C1 segment of cervical spinal cord (tissue), 14 donors: ENCODE measurements at regions not wholly inside any gene's neighbourhood (a gene's known extent, or its start where the extent isn't known, plus 50 kb on each side); places are given as distances from the start of the nearest gene placed in this dataset.
"Not testable (repeated sequence)": the region's sequence is repeated elsewhere in the genome, so short reads cannot be mapped to it uniquely, and the experiment has no call there.

ENCODE experiments used
- DNase-seq, 14 donors: peaks; one replicate each; lab custom pipeline; 2025; lab: John Stamatoyannopoulos, UW

DNA sequence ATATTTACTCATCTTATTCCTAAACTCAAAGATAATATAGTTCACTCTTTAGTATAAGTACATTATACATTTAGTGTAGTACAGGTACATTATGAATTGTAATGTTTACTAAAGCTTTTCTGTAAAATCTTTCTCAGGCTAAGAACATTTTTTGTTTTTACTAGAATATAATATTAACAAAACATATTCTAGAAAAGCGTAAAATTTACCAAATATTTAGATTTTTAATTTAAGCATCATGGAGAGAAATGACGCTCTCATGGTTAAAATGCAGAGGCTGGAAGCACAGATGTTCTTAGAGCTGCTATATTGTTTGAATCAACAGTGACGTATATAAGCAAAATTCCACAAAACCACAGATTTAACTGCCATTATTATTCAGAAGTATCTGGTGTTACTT, 54.7 kb upstream of the NBPF15 start:
- not testable (repeated sequence) for DNase-seq

DNA sequence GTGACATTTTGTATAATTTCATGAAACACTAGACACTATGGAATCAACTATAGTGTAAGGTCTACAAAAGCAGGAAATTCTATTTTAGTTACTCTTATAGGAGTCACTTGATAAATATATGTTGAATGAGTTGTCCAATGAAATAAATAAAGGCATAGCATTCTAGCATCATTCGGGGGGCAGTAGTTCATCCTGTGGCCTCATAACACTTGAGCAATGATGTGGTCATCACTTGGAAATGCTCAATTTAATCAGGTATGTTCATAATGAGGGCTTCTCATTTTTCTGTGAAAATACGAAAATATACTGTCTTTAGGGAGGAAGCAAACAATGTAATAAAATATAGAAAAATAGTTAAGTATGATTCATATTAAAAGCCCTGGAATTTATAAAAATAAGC, 55.4 kb upstream of the NBPF15 start:
- not testable (repeated sequence) for DNase-seq

DNA sequence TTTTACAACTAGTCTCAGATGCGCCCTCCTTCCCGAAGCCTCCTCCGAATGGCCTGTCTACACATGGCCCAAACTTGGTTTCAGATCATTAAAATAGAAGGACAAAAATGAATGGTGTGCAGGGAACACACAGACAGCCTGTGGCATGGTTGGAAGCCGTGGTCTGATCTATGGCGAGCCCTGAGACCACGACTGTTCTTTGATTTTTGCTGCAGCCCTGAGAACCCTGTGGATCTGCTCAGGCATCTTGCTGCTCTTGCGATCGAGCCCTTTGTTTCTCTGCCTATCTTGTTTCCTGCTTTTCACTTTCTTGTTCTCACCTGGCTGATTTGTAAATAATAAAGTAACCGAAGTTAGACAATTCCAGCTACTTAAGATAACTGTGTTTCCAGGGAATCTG, 57.0 kb upstream of the NBPF15 start:
- DNase-seq: not testable (repeated sequence)

DNA sequence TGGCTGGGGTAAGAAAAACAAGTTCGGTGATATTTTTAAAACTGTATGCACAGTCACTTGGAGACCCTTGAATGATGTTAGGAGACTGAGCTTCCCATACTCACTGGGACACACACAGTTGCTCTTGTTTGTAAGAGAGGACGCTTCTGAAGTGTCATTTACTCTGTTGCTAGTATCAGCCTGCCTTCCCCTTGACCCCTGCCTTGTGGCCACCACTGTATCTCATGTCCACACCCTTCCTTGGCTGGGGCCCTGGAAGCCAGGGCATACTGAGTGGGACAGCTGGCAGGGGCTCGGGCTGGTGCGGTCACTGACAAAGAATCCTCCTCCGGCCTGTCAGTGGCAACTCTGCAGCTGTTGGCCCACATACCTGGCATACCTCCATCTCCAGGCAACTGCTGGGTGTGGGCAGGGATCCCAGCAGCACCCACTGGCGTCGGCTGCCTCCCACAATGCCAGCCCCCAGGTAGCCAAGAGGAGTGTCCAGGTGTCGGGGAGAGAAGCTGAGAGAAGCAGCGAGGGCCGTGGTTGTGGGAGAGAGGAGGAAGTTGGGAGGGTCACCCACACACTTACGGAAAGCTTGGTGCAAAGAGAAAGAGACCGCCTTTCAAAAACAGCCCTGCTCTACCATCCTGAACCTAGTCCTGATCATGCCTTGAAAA, 58.2 kb upstream of the NBPF15 start:
- DNase-seq: not testable (repeated sequence)

DNA sequence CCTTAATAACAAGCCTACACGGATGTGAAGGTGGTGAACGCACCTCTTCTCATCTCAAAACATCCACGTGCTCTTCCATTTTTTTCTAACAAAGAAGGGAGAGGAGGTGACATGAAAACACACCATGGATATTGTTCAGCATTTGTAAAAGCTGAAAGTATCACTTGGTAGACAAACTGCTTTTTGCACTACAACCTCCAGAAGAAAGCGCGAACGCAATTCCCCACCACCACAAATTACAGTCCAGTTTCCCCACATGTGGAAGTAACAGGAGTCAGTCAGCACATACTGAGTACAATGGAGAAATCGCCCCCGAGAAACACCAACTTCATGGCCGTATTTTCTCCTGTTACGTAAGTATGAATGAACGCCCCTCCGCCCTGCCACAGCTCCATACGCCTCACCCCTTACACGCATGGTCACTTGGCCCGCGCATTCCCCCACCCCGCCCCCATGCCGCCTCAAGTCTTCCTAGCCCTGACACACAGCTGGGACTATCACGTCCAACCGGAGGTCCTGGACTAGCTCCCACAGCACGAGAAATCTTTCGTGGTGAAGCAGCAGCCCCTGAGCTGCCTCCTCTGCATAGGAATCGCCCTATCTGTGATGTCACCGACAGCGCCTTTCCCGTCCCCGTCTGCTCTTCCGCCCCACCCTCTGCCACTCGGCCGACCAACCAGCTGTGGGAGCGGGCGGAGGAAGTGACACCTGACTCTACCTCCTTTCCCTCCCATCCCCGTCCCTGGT, 62.4 kb upstream of the NBPF15 start:
- DNase-seq: peak in 12 of 14 donors; percentile 4 to 91 (median 40)

DNA sequence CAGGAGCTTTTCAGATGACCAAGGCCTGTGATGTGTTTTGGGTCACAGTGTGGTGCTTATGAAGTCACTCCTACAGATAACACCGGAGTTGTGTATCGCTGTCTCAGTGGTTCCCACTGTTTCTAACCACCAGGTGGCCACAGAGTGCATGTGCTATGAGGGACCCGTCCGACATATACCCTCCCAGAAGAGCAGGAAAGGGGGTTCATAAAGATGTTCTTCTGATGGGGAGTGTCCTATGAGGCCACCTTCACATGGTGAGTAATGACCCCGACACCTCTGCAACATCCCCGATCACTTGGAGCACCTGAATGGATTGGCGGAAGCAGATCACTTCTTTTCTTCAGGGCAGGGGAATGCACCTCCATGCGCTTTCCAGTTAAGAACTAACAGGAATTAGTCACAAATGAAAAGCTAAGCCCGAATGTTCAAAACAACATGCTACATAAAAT, 60.5 kb upstream of the PPIAL4F start:
- not testable (repeated sequence) for DNase-seq

DNA sequence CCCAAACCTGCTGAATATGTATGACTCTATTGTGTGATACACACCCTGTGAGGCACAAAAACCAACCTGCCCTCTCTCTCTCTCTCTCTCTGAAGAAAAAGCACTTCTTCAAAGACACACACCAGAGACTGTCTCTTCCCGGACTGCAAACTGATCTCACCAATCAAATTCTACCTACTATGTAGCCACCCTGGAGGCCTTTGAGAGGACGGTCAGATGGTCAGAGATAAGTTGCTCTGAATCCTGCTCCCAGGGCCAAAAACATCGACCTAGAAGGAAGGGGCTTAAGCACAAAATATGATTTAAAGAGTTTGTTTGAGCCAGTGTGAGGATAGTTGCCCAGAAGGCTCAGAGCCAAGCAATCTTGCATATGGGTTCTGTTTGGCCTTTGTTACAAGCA, 59.2 kb upstream of the PPIAL4F start:
- DNase-seq: not testable (repeated sequence)

DNA sequence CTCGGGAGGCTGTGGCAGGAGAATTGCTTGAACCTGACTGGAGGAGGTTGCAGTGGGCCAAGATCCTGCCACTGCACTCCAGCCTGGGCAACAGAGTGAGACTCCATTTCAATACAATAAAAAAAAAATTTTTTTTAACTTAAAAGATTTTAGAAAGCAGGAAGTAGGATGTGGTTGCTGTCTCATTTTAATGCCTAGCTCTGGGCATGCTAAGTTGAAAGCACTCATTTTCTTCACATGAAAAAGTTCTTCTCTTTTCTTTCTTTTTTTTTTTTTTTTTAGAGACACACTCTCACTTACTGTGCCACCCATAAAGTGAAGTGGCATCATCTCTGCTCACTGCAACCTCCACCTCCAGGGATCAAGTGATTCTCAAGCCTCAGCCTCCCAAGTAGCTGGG, 58.4 kb upstream of the PPIAL4F start:
- DNase-seq: not testable (repeated sequence)

DNA sequence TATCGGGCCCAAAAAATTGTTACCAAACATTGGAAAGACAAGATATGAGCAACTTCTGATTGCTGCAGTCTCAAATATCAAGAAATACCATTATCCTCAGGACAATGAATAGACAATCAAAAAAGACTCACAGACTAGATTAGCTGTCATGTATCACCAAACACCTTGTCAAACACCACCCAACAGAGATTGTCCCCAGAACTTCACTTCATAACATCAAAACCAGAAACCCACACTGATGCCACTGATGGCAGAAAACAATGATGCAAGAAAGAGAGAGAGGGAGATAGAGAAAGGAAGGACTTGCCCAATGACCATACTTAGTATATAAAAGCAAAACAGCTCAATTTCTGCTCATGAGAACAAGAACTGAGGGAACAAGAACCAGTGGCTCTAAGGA, 56.0 kb upstream of the PPIAL4F start:
- not testable (repeated sequence) for DNase-seq

DNA sequence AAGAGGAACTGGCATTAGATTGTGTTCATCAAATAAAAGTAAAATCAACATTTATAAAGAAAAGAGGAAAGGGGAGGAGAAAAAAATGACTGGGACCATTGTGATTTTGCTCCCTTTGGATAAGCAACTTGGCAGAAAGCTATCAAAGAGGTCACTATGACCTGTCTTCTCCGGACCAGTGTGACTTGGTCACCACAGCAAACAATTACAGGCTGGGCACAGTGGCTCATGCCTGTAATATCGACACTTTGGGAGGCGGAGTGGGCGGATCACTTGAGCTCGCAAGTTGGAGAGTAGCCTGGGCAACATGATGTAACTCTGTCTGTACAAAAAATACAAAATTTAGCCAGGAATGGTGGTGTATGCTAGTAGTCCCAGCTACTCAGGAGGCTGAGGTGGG, 55.5 kb upstream of the PPIAL4F start:
- not testable (repeated sequence) for DNase-seq

DNA sequence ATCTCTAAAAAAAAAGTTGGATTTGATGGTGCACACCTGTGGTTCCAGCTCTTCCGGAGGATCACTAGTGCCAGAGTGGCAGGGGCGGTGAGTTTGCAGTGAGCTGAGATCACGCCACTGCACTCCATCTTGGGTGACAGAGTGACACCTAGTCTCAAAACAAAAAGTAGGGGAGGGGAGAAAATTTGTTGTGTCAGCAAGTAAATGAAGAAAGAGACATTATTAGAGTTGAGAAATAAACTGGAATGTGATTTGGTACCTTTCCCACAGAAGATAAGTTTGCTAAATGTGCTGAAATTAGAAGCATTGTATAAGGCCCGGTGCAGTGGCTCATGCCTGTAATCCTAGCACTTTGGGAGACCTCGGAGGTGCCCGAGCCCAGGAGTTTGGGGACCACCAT, 54.0 kb upstream of the PPIAL4F start:
- DNase-seq: not testable (repeated sequence)

DNA sequence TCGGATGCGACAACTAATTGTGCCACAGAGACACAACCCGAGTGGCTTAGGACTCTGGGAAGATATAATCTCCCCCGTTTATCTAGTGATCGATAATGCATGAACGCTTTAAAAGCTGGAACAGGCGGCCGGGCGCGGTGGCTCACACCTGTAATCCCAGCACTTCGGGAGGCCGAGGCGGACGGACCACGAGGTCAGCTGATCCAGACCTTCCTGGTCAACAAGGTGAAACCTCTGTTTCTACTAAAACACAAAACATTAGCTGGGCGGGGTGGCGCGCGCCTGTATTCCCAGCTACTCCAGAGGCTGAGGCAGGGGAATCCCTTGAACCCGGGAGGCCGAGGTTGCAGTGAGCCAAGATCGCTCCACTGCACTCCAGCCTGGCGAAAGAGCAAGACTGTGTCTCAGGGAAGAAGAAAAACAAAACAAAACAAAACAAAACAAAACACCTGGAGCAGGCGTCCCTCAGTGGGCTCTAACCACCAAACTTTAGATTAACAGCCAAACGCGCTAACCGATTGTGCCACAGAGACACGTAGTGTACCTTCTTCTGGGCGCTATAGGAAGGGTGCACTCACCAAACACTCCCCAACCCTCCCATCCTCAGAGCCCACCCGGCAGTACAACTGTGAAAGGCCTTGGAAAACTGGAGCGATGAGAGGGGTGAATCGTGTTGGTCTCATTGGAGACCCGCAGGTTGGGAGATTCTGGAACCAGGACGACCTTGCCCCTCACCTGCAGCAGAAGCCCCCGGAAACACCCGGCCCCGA, 53.3 kb upstream of the PPIAL4F start:
- not testable (repeated sequence) for DNase-seq
